Left ventricle myocardium inferior (tissue), 1 donor: ENCODE measurements at regions not wholly inside any gene's neighbourhood (a gene's known extent, or its start where the extent isn't known, plus 50 kb on each side); places are given as distances from the start of the nearest gene placed in this dataset.

Experiments used
- DNase-seq: peaks from one replicate; pipeline ENCODE4 v3.0.0-alpha.2; 2020
- H3K27ac ChIP-seq: fragments of 200-600 bp; replicated peaks from 2 replicates; pipeline ENCODE4 v1.8.0; 2021
- H3K27me3 ChIP-seq: fragments of 200-600 bp; 2 replicates; pipeline ENCODE4 v1.8.0; 2021; ENCODE audit warnings: low read depth
- H3K36me3 ChIP-seq: fragments of 200-600 bp; 2 replicates; pipeline ENCODE4 v1.8.0; 2021
- H3K4me1 ChIP-seq: fragments of 200-600 bp; 2 replicates; pipeline ENCODE4 v1.8.0; 2021
- H3K4me3 ChIP-seq: fragments of 200-600 bp; 2 replicates; pipeline ENCODE4 v1.8.0; 2021; ENCODE audit warnings: mild to moderate bottlenecking, moderate library complexity
- H3K9me3 ChIP-seq: fragments of 200-600 bp; replicated peaks from 2 replicates; pipeline ENCODE4 v1.8.0; 2021
- intact Hi-C: fragments of 100-400 bp; cut with micrococcal nuclease; formaldehyde crosslinking; loops from one replicate; pipeline ENCODE4 v1.11.0; 2022
- TF ChIP-seq, protein P1 (sequence below): fragments of 200-600 bp; IDR thresholded peaks from 2 replicates; pipeline ENCODE4 v1.8.0; 2021; ENCODE audit warnings: antibody characterized with exemption, mild to moderate bottlenecking, borderline replicate concordance
- donor health status: DM: no; HTN: yes; CAD: no; lungs with severe emphysema.

DNA sequence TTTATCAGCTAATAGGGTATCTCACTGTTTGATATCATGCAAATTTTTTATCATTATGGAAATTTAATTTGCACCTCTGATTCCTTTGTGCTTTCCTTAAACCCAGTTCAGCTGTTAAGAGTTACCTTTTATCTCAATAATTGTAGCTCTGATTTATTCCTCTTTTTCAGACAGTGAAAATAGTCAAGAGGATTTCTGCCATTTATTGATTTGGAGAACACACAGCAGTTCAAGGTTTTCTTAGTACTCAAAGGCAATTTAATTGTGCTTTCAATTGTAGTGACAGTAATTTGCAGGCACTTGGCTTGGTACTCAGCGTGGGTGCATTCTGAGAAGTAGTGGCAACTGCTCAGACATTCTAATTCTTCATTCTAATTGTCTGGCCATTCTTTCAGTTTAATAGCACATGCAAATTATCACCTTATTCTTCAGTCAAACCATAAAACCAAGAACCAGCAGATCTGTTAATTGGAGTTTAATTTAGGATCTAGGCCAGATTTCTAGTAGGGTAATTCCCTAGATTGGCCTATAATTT lies 709.3 kb downstream of the RPS29 start:
- no peaks in the 10 kb centered on the region for H3K36me3 ChIP-seq

DNA sequence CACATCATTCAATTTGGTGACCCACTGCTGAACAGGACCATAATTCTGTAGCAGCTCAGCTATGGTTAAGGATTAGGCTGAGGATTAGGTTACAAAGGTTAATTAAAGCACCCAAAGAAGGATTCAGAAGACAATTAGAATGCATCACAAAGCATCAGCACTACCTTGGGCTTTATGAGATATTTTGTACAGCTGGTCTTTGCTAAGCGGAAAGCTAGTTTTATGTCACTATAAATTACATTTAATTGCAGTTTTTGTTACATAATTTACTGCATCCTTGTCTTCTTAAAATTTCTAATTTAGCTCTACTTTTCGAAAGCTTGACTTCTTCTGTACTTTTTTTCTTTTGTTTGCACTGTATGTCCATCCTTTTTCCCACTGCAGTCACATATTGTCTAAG lies 711.5 kb downstream of the RPS29 start:
- intact Hi-C loops, result no loop called here
- Histone ChIP-seq H3K27me3 (no peaks in the 10 kb centered on the region), H3K36me3 (no peaks in the 10 kb centered on the region), H3K9me3 (peaks cover 3% of the 10 kb centered on the region), H3K4me3 (no peak overlapping the region), H3K27ac (no peak overlapping the region), H3K4me1 (no peaks in the 10 kb centered on the region)
- no peak for DNase-seq
- TF ChIP-seq, protein P1, sequence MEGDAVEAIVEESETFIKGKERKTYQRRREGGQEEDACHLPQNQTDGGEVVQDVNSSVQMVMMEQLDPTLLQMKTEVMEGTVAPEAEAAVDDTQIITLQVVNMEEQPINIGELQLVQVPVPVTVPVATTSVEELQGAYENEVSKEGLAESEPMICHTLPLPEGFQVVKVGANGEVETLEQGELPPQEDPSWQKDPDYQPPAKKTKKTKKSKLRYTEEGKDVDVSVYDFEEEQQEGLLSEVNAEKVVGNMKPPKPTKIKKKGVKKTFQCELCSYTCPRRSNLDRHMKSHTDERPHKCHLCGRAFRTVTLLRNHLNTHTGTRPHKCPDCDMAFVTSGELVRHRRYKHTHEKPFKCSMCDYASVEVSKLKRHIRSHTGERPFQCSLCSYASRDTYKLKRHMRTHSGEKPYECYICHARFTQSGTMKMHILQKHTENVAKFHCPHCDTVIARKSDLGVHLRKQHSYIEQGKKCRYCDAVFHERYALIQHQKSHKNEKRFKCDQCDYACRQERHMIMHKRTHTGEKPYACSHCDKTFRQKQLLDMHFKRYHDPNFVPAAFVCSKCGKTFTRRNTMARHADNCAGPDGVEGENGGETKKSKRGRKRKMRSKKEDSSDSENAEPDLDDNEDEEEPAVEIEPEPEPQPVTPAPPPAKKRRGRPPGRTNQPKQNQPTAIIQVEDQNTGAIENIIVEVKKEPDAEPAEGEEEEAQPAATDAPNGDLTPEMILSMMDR, result no peak

More for the DNA sequence above, 709.3 kb downstream of the RPS29 start:
- Histone ChIP-seq H3K4me1 (no peaks in the 10 kb centered on the region), H3K27ac (no peak overlapping the region), H3K27me3 (no peaks in the 10 kb centered on the region), H3K9me3 (peaks cover 10% of the 10 kb centered on the region), H3K4me3 (no peak overlapping the region)
- TF ChIP-seq, protein P1, result no peak
- intact Hi-C loops, result no loop called here
- no peak for DNase-seq

DNA sequence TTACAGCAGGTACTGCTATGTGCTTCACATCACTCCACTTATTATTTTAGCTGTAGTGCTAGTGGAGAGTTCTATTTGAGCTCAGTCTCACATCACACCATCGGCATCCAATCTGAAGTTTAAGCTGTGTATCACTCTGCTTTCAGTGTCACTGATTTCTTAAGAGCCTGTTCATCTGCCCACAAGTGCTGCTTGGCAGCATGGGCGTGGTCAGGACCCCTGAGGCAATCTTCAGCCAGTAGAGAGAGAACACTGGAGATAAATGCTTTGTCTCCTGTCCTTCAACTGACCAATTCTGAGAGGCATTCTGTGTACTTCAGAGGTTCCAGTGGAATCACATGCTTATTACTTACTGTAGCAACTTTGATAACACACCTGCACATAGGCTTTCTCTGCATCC lies 728.8 kb downstream of the RPS29 start:
- TF ChIP-seq, protein P1, result no peak
- no peaks in the 10 kb centered on the region for H3K27me3 ChIP-seq
- DNase-seq, result no peak
- H3K27ac ChIP-seq, result no peak overlapping the region
- intact Hi-C loops, result no loop called here
- H3K36me3 ChIP-seq, result no peaks in the 10 kb centered on the region
- H3K9me3 ChIP-seq, result no peaks in the 10 kb centered on the region
- no peak overlapping the region for H3K4me3 ChIP-seq
- no peaks in the 10 kb centered on the region for H3K4me1 ChIP-seq

DNA sequence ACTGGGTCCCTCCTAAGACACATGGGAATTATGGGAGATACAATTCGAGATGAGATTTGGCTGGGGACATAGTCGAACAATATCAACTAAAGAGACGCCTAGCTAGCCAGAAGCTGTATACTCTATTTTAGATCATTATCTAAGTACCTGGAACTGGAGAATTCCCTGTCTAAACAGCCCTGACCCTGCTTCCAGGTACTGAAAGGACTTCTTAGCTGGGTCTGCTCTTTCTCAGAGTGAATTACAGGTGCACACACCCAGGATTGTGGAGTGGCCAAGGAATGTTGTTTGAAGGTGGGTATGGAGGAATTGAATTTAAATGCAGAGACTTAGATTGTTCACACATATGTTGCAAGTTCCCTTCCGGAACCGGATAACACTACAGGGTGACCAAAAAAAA lies 733.0 kb downstream of the RPS29 start:
- no peak overlapping the region for H3K27ac ChIP-seq
- no peaks in the 10 kb centered on the region for H3K36me3 ChIP-seq
- H3K4me1 ChIP-seq, result no peaks in the 10 kb centered on the region
- peaks cover 6% of the 10 kb centered on the region for H3K9me3 ChIP-seq
- no peaks in the 10 kb centered on the region for H3K27me3 ChIP-seq
- intact Hi-C loops, result no loop called here
- no peak for DNase-seq
- TF ChIP-seq, protein P1, result no peak
- H3K4me3 ChIP-seq, result no peak overlapping the region

DNA sequence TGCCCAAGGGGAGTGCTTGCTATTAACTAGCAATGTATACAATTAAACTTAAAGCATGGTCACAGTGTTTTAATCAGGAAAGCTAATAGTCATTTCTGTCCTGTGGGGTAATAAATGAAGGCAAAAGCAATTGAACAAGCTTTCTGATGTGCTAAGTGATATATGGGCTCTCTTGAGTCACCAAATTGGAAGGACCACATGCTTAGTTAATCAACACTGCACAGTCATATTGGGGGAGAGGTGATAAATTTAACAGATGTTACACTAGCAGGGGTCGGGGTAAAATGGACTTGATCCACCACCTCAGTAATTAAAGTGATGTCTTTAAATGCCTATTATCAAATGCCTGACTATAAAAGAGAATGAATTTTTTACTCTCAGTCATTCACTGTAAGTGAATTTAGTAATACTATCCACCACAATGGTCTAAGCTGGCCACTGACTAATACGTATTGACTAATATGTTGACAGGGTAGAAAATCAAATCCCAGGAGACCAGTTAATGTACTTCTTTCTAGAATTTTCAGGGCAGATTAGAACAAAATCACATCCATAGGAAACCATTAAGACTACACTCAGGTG lies 736.3 kb downstream of the RPS29 start:
- Histone ChIP-seq H3K4me1 (no peaks in the 10 kb centered on the region), H3K27me3 (no peaks in the 10 kb centered on the region), H3K9me3 (peaks cover 6% of the 10 kb centered on the region), H3K36me3 (no peaks in the 10 kb centered on the region), H3K4me3 (no peak overlapping the region), H3K27ac (no peak overlapping the region)
- intact Hi-C loops, result no loop called here
- DNase-seq, result no peak
- TF ChIP-seq, protein P1, result no peak
